Tibial artery (tissue), 4 donors: ENCODE measurements at regions not wholly inside any gene's neighbourhood (a gene's known extent, or its start where the extent isn't known, plus 50 kb on each side); places are given as distances from the start of the nearest gene placed in this dataset.

Experiments used
- DNase-seq, 2 donors: peaks; one replicate each; pipeline ENCODE4 v3.0.0-alpha.2; 2019
- H3K27ac ChIP-seq, 2 donors: fragments of 200-600 bp; sonication (generic) in 1 of 2; 1 replicate in 1 of 2; 2 replicates in 1 of 2; pipeline ENCODE4 v1.5.1; 2018 to 2019; ENCODE audit warnings: mild to moderate bottlenecking in 1 of 2
- H3K27me3 ChIP-seq, 2 donors: fragments of 200-600 bp; sonication (generic) in 1 of 2; one replicate each; pipeline versions ENCODE4 v1.5.1 to v1.6.0; 2016 to 2019
- H3K36me3 ChIP-seq, 3 donors: fragments of 200-600 bp; sonication (generic) in 2 of 3; one replicate each; pipeline ENCODE4 v1.5.1; 2016 to 2019; ENCODE audit warnings: mild to moderate bottlenecking in 2 of 3
- H3K4me1 ChIP-seq, 4 donors: fragments of 200-600 bp; sonication (generic) in 2 of 4; 1 replicate in 3 of 4; 2 replicates in 1 of 4; pipeline ENCODE4 v1.5.1; 2016 to 2019
- H3K4me3 ChIP-seq, 2 donors: fragments of 200-600 bp; sonication (generic) in 1 of 2; 1 replicate in 1 of 2; 2 replicates in 1 of 2; pipeline ENCODE4 v1.5.1; 2018 to 2019; ENCODE audit warnings: mild to moderate bottlenecking in 2 of 2
- H3K9me3 ChIP-seq, 3 donors: fragments of 200-600 bp; sonication (generic) in 1 of 3; one replicate each; pipeline ENCODE4 v1.5.1; 2016 to 2019
- CTCF ChIP-seq, 2 experiments: fragments of 200-600 bp in 1 of 2; fragments of 450-650 bp in 1 of 2; IDR thresholded peaks; one replicate each; pipeline ENCODE4 v1.5.1; 2017 to 2019; ENCODE audit warnings: antibody characterized with exemption in 2 of 2, mild to moderate bottlenecking in 1 of 2, moderate library complexity in 1 of 2
- intact Hi-C: fragments of 100-400 bp; cut with DNase I; formaldehyde crosslinking; loops from one replicate; pipeline ENCODE4 v1.15.0; 2023; ENCODE audit warnings: low total_unique reads

DNA sequence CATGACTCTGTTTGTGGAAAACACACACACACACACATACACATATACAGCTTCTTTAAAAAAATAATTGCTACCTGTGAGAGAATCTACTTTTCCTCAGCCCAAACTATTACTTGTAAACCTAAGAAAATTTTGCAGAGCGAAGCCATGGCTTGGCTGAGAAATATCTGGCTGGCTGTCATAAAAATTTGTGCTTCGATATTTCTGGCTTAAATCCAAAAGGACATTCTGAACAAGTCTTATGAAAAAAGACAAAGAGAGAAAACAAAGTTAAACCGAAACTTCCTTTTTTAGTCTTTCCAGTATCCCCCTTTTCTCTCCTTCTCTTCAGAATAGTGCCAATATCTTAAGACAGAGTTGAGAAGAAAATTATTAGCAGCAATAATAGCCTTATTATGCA is 2048.0 kb downstream of the SUCLG1 start:
- Histone ChIP-seq H3K36me3 (no peaks in the 10 kb centered on the region), H3K4me3 (no peak overlapping the region), H3K4me1 (no peaks in the 10 kb centered on the region), H3K27ac (no peak overlapping the region), H3K27me3 (no peaks in the 10 kb centered on the region), H3K9me3 (no peaks in the 10 kb centered on the region)
- intact Hi-C loops, result no loop called here
- DNase-seq, result no peak
- no peak for TF ChIP-seq CTCF (IDR thresholded peaks at IDR 0.05)

GRCh38 chr2:82395531-82395930 is 2063.5 kb downstream of the SUCLG1 start:
- TF ChIP-seq CTCF (IDR thresholded peaks at IDR 0.05), result no peak
- no peaks in the 10 kb centered on the region for H3K36me3 ChIP-seq
- H3K27me3 ChIP-seq, result no peaks in the 10 kb centered on the region
- intact Hi-C loops, result no loop called here
- DNase-seq, result no peak
- H3K9me3 ChIP-seq, result no peaks in the 10 kb centered on the region
- H3K4me1 ChIP-seq, result no peaks in the 10 kb centered on the region
- no peak overlapping the region for H3K27ac ChIP-seq
- H3K4me3 ChIP-seq, result no peak overlapping the region

DNA sequence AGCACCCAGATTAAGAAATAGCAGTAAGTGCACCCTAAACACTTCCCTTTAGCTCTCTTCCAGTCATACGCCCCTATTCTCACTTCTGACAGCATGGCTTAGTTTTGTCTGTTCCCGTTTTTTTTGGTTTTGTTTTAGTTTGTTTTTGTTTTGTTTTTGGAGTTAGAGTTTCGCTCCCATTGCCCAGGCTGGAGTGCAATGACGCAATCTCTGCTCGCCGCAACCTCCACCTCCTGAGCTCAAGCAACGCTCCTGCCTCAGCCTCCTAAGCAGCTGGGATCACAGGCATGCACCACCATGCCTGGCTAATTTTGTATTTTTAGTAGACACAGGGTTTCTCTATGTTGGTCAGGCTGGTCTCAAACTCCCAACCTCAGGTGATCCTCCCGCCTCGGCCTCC is 2067.7 kb downstream of the SUCLG1 start:
- Histone ChIP-seq H3K36me3 (no peaks in the 10 kb centered on the region), H3K9me3 (no peaks in the 10 kb centered on the region), H3K4me3 (no peak overlapping the region), H3K27ac (no peak overlapping the region), H3K4me1 (no peaks in the 10 kb centered on the region), H3K27me3 (no peaks in the 10 kb centered on the region)
- intact Hi-C loops, result no loop called here
- DNase-seq, result no peak
- no peak for TF ChIP-seq CTCF (IDR thresholded peaks at IDR 0.05)

DNA sequence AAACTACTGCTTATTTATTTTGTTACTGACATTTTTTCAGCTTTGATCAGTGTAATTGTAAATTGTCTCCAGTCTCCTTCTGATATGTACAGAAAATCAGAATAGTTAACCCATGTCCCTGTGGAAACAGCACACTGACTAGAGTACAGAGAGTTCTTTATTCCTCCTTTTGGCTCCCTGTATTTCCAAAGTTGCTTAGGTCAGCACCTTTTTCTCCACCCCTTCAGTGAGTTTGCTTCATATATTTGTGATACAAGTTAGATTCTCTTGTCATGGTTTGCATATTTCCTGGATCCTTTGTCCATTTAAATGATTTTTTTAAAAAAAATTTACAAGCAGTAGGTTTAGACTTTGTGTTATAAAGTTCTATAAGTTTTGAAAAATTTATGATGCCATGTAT is 2051.1 kb upstream of the LRRTM1 start:
- H3K36me3 ChIP-seq, result no peaks in the 10 kb centered on the region
- H3K9me3 ChIP-seq, result no peaks in the 10 kb centered on the region
- intact Hi-C loops, result no loop called here
- no peak overlapping the region for H3K4me3 ChIP-seq
- no peak overlapping the region for H3K27ac ChIP-seq
- no peaks in the 10 kb centered on the region for H3K27me3 ChIP-seq
- H3K4me1 ChIP-seq, result no peaks in the 10 kb centered on the region
- DNase-seq, result no peak
- no peak for TF ChIP-seq CTCF (IDR thresholded peaks at IDR 0.05)

DNA sequence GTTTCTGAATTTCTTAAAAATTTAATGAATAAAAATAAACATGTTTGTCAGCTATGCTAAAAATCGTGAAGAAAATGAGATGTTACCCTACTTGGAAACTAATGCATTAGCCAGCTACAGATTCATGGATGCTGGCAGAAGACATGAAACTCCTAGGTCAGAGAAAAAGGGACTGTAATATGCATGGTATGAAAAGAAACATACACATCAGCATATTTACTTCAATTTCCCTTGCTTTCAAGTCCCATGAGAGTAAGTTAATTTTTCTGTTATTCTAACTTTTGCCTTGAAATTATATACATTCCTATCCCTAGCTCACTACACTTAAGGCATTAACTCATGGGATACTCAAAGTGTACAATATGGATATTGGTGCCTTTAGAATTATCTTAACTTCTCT is 2041.4 kb upstream of the LRRTM1 start:
- H3K27me3 ChIP-seq, result no peaks in the 10 kb centered on the region
- no peak for TF ChIP-seq CTCF (IDR thresholded peaks at IDR 0.05)
- no peak overlapping the region for H3K27ac ChIP-seq
- H3K9me3 ChIP-seq, result no peaks in the 10 kb centered on the region
- no peak overlapping the region for H3K4me3 ChIP-seq
- H3K36me3 ChIP-seq, result no peaks in the 10 kb centered on the region
- DNase-seq, result no peak
- intact Hi-C loops, result no loop called here
- no peaks in the 10 kb centered on the region for H3K4me1 ChIP-seq

DNA sequence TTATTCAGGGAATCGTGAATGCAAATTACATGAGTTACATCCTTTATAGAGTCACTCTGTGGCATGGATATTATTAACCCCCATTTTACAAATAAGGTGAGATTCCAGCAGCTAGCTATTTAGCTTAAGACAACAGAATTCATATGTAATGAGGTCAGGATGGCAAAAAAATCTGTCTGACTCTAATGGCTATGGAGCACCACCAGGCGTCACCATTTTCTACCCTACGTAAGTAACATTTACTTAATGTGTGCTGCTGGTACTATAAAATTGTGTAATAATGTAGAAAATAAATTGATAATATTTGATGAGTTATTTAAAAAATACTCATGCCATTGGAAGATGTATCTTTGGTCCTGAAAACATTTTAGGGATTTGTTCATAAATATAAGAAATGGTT is 2040.1 kb upstream of the LRRTM1 start:
- no peak overlapping the region for H3K27ac ChIP-seq
- no peaks in the 10 kb centered on the region for H3K4me1 ChIP-seq
- intact Hi-C loops, result no loop called here
- no peaks in the 10 kb centered on the region for H3K9me3 ChIP-seq
- TF ChIP-seq CTCF (IDR thresholded peaks at IDR 0.05), result no peak
- no peak for DNase-seq
- no peak overlapping the region for H3K4me3 ChIP-seq
- no peaks in the 10 kb centered on the region for H3K36me3 ChIP-seq
- no peaks in the 10 kb centered on the region for H3K27me3 ChIP-seq
